ENCODE measurements at regions not wholly inside any gene's neighbourhood (a gene's known extent, or its start where the extent isn't known, plus 50 kb on each side); places are given as distances from the start of the nearest gene placed in this dataset.

DNA sequence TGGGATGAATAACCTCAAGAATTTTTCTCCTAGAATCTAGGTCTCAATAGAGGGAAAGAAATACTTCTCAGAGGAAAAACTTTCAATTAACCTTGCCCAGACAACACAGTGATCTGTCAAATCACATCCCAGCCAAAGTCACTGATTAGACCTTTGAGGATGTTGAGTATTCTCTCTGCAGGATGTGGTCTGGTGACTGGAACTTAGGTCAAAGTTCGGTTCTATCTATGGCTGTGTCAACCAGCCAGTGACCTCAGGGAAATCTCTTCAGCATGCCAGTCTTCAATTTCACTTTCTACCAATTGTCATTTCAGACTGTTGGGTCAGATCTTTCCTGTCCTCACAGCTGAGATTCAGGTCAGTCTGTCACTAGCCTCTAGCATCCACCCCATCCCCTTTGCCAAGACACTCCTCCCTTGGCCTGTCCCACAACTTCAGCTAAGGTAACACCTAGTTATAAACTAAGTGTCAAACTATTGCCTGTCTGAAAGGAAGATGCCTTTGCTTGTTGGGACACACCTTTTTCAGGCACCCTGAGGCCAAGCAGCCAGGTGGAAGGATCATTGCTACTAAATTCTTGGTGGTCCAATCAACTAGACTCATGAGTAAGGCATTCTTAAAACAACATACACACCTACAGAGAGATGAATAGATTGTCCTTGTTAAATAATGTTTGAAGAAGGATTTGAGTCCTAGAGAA is 156.3 kb upstream of the FST start:
- TF ChIP-seq, protein P1, sequence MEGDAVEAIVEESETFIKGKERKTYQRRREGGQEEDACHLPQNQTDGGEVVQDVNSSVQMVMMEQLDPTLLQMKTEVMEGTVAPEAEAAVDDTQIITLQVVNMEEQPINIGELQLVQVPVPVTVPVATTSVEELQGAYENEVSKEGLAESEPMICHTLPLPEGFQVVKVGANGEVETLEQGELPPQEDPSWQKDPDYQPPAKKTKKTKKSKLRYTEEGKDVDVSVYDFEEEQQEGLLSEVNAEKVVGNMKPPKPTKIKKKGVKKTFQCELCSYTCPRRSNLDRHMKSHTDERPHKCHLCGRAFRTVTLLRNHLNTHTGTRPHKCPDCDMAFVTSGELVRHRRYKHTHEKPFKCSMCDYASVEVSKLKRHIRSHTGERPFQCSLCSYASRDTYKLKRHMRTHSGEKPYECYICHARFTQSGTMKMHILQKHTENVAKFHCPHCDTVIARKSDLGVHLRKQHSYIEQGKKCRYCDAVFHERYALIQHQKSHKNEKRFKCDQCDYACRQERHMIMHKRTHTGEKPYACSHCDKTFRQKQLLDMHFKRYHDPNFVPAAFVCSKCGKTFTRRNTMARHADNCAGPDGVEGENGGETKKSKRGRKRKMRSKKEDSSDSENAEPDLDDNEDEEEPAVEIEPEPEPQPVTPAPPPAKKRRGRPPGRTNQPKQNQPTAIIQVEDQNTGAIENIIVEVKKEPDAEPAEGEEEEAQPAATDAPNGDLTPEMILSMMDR (conservative IDR thresholded peaks at IDR 0.05; ENCODE audit: low read length), result no peak
- TF ChIP-seq EZH2phosphoT487 (IDR thresholded peaks at IDR 0.05; ENCODE audit: borderline replicate concordance, low read depth, low read length), result no peak

All from OCI-LY7 (cell line).